Spleen (tissue), 7 donors: ENCODE measurements at regions not wholly inside any gene's neighbourhood (a gene's known extent, or its start where the extent isn't known, plus 50 kb on each side); places are given as distances from the start of the nearest gene placed in this dataset.
"Not testable (repeated sequence)": the region's sequence is repeated elsewhere in the genome, so short reads cannot be mapped to it uniquely, and the experiment has no call there.

Experiments used
- POLR2AphosphoS5 ChIP-seq, 3 donors: sonication (generic); formaldehyde crosslinking; IDR thresholded peaks; one replicate each; pipeline ENCODE4 v1.5.1; 2017; ENCODE audit warnings: antibody characterized with exemption in 3 of 3
- TF ChIP-seq, protein P1 (sequence below), 11 experiments: fragments of 200-600 bp in 7 of 11; fragments of 450-650 bp in 4 of 11; sonication (generic) in 4 of 11; IDR thresholded peaks in 8 of 11; conservative IDR thresholded peaks in 3 of 11; 1 replicate in 7 of 11; 2 replicates in 4 of 11; pipeline versions ENCODE4 v1.4.0 to v1.8.0; 2016 to 2021; ENCODE audit warnings: antibody characterized with exemption in 11 of 11, inconsistent platforms in 4 of 11, mild to moderate bottlenecking in 1 of 11
- donor health status: DM: no; HTN: no; CAD: no; lungs with moderate emphysema.
- donor health status: DM: no; HTN: no; CAD: no.
- donor health status: DM: no; HTN: no; CAD: no.

- TF ChIP-seq, protein P1, sequence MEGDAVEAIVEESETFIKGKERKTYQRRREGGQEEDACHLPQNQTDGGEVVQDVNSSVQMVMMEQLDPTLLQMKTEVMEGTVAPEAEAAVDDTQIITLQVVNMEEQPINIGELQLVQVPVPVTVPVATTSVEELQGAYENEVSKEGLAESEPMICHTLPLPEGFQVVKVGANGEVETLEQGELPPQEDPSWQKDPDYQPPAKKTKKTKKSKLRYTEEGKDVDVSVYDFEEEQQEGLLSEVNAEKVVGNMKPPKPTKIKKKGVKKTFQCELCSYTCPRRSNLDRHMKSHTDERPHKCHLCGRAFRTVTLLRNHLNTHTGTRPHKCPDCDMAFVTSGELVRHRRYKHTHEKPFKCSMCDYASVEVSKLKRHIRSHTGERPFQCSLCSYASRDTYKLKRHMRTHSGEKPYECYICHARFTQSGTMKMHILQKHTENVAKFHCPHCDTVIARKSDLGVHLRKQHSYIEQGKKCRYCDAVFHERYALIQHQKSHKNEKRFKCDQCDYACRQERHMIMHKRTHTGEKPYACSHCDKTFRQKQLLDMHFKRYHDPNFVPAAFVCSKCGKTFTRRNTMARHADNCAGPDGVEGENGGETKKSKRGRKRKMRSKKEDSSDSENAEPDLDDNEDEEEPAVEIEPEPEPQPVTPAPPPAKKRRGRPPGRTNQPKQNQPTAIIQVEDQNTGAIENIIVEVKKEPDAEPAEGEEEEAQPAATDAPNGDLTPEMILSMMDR (IDR thresholded peaks at IDR 0.05 in 8 of 11, conservative IDR thresholded peaks at IDR 0.05 in 3 of 11): not testable (repeated sequence)
- not testable (repeated sequence) for TF ChIP-seq POLR2AphosphoS5 (IDR thresholded peaks at IDR 0.05)
These were observed 738.6 kb upstream of the DEFB115 start for GRCh38 chr20:30518906-30519305.
